PC-3 (cell line): ENCODE measurements at regions not wholly inside any gene's neighbourhood (a gene's known extent, or its start where the extent isn't known, plus 50 kb on each side); places are given as distances from the start of the nearest gene placed in this dataset.

Experiments
- ATAC-seq: fragments of 200-7000 bp; cut with Tn5 transposase; 2 replicates; pipeline ENCODE4 v1.9.1; 2020; ENCODE audit warnings: mild to moderate bottlenecking, moderate library complexity
- BruUV-seq: library from RNA; stranded (reverse); fragments of 400-500 nt; replicated peaks from 2 replicates; lab custom pipeline; 2021; lab: Mats Ljungman, UMichigan
- CTCF ChIA-PET: fragments of 300-600 bp; sonication (Branson Sonifier 250); formaldehyde crosslinking; loops from one replicate; lab custom pipeline; 2022; ENCODE audit warnings: antibody characterized with exemption; lab: Charles Lee
- POLR2A ChIA-PET: fragments of 300-600 bp; sonication (Branson Sonifier 250); formaldehyde crosslinking; loops from one replicate; lab custom pipeline; 2022; ENCODE audit warnings: antibody characterized with exemption; ENCODE audit not compliant: unreplicated experiment; lab: Charles Lee
- DNase-seq: peaks from one replicate; pipeline ENCODE4 v3.0.0-alpha.2; 2015
- H2AFZ ChIP-seq: fragments of 300-600 bp; sonication (generic); 2 replicates; pipeline ENCODE4 v1.6.0; 2016; ENCODE audit warnings: antibody characterized with exemption, low read length
- H3F3A ChIP-seq: fragments of 300-600 bp; sonication (generic); one replicate; pipeline ENCODE4 v1.6.0; 2017; ENCODE audit warnings: antibody characterized with exemption, low read length, control low read depth, mild to moderate bottlenecking; ENCODE audit not compliant: unreplicated experiment
- H3K27ac ChIP-seq: fragments of 300-600 bp; sonication (generic); 2 replicates; pipeline ENCODE4 v1.5.1; 2016; ENCODE audit warnings: mild to moderate bottlenecking, low read length
- H3K27me3 ChIP-seq: fragments of 300-600 bp; sonication (generic); 2 replicates; pipeline ENCODE4 v1.6.1; 2016; ENCODE audit warnings: low read length, mixed read lengths
- H3K36me3 ChIP-seq: fragments of 300-600 bp; sonication (generic); 2 replicates; pipeline ENCODE4 v1.6.1; 2016; ENCODE audit warnings: low read depth, mixed run types, low read length, mixed read lengths
- H3K4me1 ChIP-seq: fragments of 300-600 bp; sonication (generic); 2 replicates; pipeline ENCODE4 v1.5.1; 2016; ENCODE audit warnings: low read length; ENCODE audit not compliant: insufficient read depth
- H3K4me2 ChIP-seq: fragments of 300-600 bp; sonication (generic); 2 replicates; pipeline ENCODE4 v1.6.0; 2016; ENCODE audit warnings: low read length
- H3K4me3 ChIP-seq: fragments of 300-600 bp; sonication (generic); 2 replicates; pipeline ENCODE4 v1.5.1; 2016; ENCODE audit warnings: mild to moderate bottlenecking, low read length, mixed read lengths
- H3K79me2 ChIP-seq: fragments of 300-600 bp; sonication (generic); 2 replicates; pipeline ENCODE4 v1.6.1; 2017; ENCODE audit warnings: low read length, mixed read lengths
- H3K9ac ChIP-seq: fragments of 300-600 bp; sonication (generic); 2 replicates; pipeline ENCODE4 v1.6.0; 2016; ENCODE audit warnings: mild to moderate bottlenecking, low read length
- H3K9me2 ChIP-seq: fragments of 300-600 bp; sonication (generic); replicated peaks from 2 replicates; pipeline ENCODE4 v1.6.1; 2016; ENCODE audit warnings: mixed run types, low read length, mixed read lengths
- H3K9me3 ChIP-seq: fragments of 300-600 bp; sonication (generic); 2 replicates; pipeline ENCODE4 v1.6.1; 2016; ENCODE audit warnings: low read length, mixed read lengths
- H4K20me1 ChIP-seq: fragments of 300-600 bp; sonication (generic); 2 replicates; pipeline ENCODE4 v1.6.1; 2016; ENCODE audit warnings: low read length, mixed read lengths
- EZH2 ChIP-seq: fragments of 300-600 bp; sonication (generic); IDR thresholded peaks from one replicate; pipeline ENCODE4 v1.6.1; 2017; ENCODE audit warnings: antibody characterized with exemption, mild to moderate bottlenecking, low read length; ENCODE audit not compliant: unreplicated experiment
- EZH2phosphoT487 ChIP-seq: fragments of 300-600 bp; sonication (generic); IDR thresholded peaks from 2 replicates; pipeline ENCODE4 v1.6.1; 2018; ENCODE audit warnings: mild to moderate bottlenecking, antibody characterized with exemption, low read length, borderline replicate concordance
- intact Hi-C: fragments of 100-400 bp; cut with micrococcal nuclease; formaldehyde crosslinking; loops from 2 replicates; pipeline ENCODE4 v1.9.0; 2023
- TF ChIP-seq, protein P1 (sequence below): fragments of 300-600 bp; sonication (generic); conservative IDR thresholded peaks from 2 replicates; pipeline ENCODE4 v1.5.1; 2017; ENCODE audit warnings: antibody characterized with exemption, low read depth, mild to moderate bottlenecking, low read length

DNA sequence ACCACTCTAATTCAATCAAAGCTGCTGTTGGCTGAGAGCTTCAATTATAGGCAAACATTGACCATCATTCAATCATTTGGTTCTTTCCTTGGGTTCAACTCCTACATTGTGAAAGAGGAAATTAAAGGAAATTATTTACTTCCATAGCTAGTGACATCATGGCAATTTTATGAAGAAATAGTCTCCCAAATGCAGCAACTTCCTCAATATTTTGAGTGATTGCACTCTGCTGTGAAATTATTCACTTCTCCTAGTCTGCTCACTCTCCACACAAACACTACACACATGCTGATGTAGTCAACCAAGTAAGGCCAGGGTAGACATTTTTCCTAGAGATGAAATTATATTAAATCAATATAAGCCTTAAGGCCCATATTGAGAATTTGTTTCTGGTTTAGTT, 86.7 kb upstream of the NCKAP5 start:
- no peak overlapping the region for H3K9ac ChIP-seq

DNA sequence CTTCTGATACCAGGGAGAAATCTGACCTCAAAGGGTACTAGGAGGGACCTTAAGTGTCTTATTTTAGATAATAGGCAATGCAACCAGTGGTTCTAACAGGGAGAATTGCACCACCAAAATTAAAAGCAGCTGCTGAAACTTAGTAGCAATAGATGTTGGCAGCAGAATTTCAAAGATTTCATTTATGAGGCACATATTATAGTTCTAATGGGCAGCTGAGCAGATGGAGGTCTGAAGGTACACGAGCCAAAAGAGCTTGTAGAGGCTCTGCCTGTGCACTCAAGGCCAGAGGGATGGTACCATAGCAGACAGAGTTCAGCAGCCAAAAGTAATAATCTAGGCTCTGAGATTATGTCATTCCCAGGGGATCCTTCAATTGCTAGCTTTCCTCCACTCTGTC, 87.3 kb upstream of the NCKAP5 start:
- Histone ChIP-seq H3K9me3 (no peaks in the 10 kb centered on the region), H3K79me2 (no peaks in the 10 kb centered on the region), H3K4me2 (no peak overlapping the region), H3K27ac (no peak overlapping the region), H3K4me1 (no peaks in the 10 kb centered on the region), H4K20me1 (no peaks in the 10 kb centered on the region), H3K4me3 (no peak overlapping the region), H3K9ac (no peak overlapping the region), H3K9me2 (no peaks in the 10 kb centered on the region), H2AFZ (no peak overlapping the region), H3K27me3 (no peaks in the 10 kb centered on the region), H3K36me3 (no peaks in the 10 kb centered on the region), H3F3A (no peaks in the 10 kb centered on the region)
- ChIA-PET POLR2A (no interaction called here), CTCF (no interaction called here)
- no peak for ATAC-seq
- no TSS peak for BruUV-seq
- intact Hi-C loops, result no loop called here
- TF ChIP-seq, protein P1, sequence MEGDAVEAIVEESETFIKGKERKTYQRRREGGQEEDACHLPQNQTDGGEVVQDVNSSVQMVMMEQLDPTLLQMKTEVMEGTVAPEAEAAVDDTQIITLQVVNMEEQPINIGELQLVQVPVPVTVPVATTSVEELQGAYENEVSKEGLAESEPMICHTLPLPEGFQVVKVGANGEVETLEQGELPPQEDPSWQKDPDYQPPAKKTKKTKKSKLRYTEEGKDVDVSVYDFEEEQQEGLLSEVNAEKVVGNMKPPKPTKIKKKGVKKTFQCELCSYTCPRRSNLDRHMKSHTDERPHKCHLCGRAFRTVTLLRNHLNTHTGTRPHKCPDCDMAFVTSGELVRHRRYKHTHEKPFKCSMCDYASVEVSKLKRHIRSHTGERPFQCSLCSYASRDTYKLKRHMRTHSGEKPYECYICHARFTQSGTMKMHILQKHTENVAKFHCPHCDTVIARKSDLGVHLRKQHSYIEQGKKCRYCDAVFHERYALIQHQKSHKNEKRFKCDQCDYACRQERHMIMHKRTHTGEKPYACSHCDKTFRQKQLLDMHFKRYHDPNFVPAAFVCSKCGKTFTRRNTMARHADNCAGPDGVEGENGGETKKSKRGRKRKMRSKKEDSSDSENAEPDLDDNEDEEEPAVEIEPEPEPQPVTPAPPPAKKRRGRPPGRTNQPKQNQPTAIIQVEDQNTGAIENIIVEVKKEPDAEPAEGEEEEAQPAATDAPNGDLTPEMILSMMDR, result no peak
- TF ChIP-seq EZH2phosphoT487 (no peak), EZH2 (no peak)
- DNase-seq, result no peak

More for the DNA sequence above, 86.7 kb upstream of the NCKAP5 start:
- H3K27ac ChIP-seq, result no peak overlapping the region
- no peaks in the 10 kb centered on the region for H3K4me1 ChIP-seq
- H3K4me2 ChIP-seq, result no peak overlapping the region
- no peak overlapping the region for H3K4me3 ChIP-seq
- BruUV-seq, result no TSS peak
- POLR2A ChIA-PET, result no interaction called here
- no peaks in the 10 kb centered on the region for H4K20me1 ChIP-seq
- no peaks in the 10 kb centered on the region for H3K79me2 ChIP-seq
- DNase-seq (no peak), ATAC-seq (no peak)
- no peak for TF ChIP-seq EZH2phosphoT487
- H3K36me3 ChIP-seq, result no peaks in the 10 kb centered on the region
- intact Hi-C loops, result no loop called here
- no peaks in the 10 kb centered on the region for H3K9me2 ChIP-seq
- H3F3A ChIP-seq, result no peaks in the 10 kb centered on the region
- H3K9me3 ChIP-seq, result no peaks in the 10 kb centered on the region
- CTCF ChIA-PET, result interaction anchor here (0.7 kb wide), 1 partner anchor 81 kb away, joined by 3 read pairs; no protein-coding TSS in a partner anchor
- no peak overlapping the region for H2AFZ ChIP-seq
- no peaks in the 10 kb centered on the region for H3K27me3 ChIP-seq

DNA sequence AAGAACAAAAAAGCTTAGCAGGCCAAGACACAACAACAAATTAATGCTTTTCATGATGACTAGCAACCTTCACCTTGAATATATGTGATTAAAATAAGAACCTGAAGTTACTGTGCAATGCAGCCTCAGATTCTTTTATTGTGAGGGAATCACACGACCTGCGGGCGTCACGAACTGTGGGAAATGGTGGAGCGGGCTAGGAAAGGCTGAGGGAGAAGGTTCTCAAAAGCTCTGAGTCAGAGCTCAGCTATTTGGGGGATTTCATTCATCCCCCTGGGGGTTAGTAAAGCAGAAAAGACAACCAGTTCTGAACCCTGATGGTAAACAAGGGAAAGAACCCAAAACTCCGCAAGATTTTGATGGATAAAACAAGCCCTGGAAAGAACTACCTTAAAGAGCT, 89.3 kb upstream of the NCKAP5 start:
- Histone ChIP-seq H3F3A (no peaks in the 10 kb centered on the region), H2AFZ (no peak overlapping the region), H3K27me3 (no peaks in the 10 kb centered on the region), H3K4me3 (no peak overlapping the region), H4K20me1 (no peaks in the 10 kb centered on the region), H3K79me2 (no peaks in the 10 kb centered on the region), H3K27ac (no peak overlapping the region), H3K9me3 (no peaks in the 10 kb centered on the region), H3K36me3 (no peaks in the 10 kb centered on the region), H3K9me2 (no peaks in the 10 kb centered on the region), H3K4me2 (no peak overlapping the region), H3K9ac (no peak overlapping the region), H3K4me1 (no peaks in the 10 kb centered on the region)
- CTCF ChIA-PET, result no interaction called here
- no TSS peak for BruUV-seq
- TF ChIP-seq EZH2, result no peak
- TF ChIP-seq, protein P1, result no peak
- no peak for TF ChIP-seq EZH2phosphoT487
- ATAC-seq (no peak), DNase-seq (no peak)
- intact Hi-C loops, result no loop called here
- POLR2A ChIA-PET, result no interaction called here
